H1 (cell line): ENCODE measurements at regions not wholly inside any gene's neighbourhood (a gene's known extent, or its start where the extent isn't known, plus 50 kb on each side); places are given as distances from the start of the nearest gene placed in this dataset.

Experiments used
- BACH1 ChIP-seq: IDR thresholded peaks from 2 replicates; pipeline ENCODE4 v1.6.1; 2012; ENCODE audit warnings: low read length, improper control_type of control experiment
- BRCA1 ChIP-seq: IDR thresholded peaks from 2 replicates; pipeline ENCODE4 v1.6.1; 2012; ENCODE audit warnings: low read depth, low read length, improper control_type of control experiment
- CEBPB ChIP-seq: IDR thresholded peaks from 2 replicates; pipeline ENCODE4 v1.6.1; 2012; ENCODE audit warnings: low read depth, low read length
- CHD1 ChIP-seq: IDR thresholded peaks from 2 replicates; pipeline ENCODE4 v1.6.1; 2012; ENCODE audit warnings: low read depth, low read length, improper control_type of control experiment
- CHD2 ChIP-seq: IDR thresholded peaks from 2 replicates; pipeline ENCODE4 v1.6.1; 2012; ENCODE audit warnings: low read length, improper control_type of control experiment
- CTBP2 ChIP-seq: IDR thresholded peaks from 2 replicates; pipeline ENCODE4 v1.7.0; 2011; ENCODE audit warnings: borderline replicate concordance, mild to moderate bottlenecking, moderate library complexity, mixed read lengths, low read length; ENCODE audit not compliant: insufficient read depth, insufficient read length
- EGR1 ChIP-seq: IDR thresholded peaks from 2 replicates; pipeline ENCODE4 v1.6.1; 2011; ENCODE audit warnings: low read depth, low read length, borderline replicate concordance
- EP300 ChIP-seq, 2 experiments: IDR thresholded peaks; 1 replicate in 1 of 2; 2 replicates in 1 of 2; pipeline ENCODE4 v1.6.1; 2011 to 2012; ENCODE audit warnings: low read depth in 2 of 2, low read length in 2 of 2, mild to moderate bottlenecking in 2 of 2, borderline replicate concordance in 1 of 2, inconsistent platforms in 1 of 2, moderate library complexity in 1 of 2
- GTF2F1 ChIP-seq: IDR thresholded peaks from 2 replicates; pipeline ENCODE4 v1.6.1; 2012; ENCODE audit warnings: low read depth, low read length, improper control_type of control experiment, borderline replicate concordance
- HDAC2 ChIP-seq, 2 experiments: fragments of 300-600 bp in 1 of 2; sonication (generic) in 1 of 2; IDR thresholded peaks; 2 replicates each; pipeline ENCODE4 v1.6.1; 2011 to 2012; ENCODE audit warnings: low read depth in 2 of 2, low read length in 2 of 2, mild to moderate bottlenecking in 2 of 2, moderate library complexity in 2 of 2, borderline replicate concordance in 1 of 2, inconsistent platforms in 1 of 2
- HDAC6 ChIP-seq: IDR thresholded peaks from one replicate; pipeline ENCODE4 v1.7.1; 2012; ENCODE audit warnings: low read depth, mild to moderate bottlenecking, inconsistent platforms, low read length, moderate library complexity
- KDM1A ChIP-seq: fragments of 200-600, 300-600 bp; sonication (generic); IDR thresholded peaks from 2 replicates; pipeline ENCODE4 v1.7.1; 2016; ENCODE audit warnings: mild to moderate bottlenecking, low read length, borderline replicate concordance
- KDM4A ChIP-seq: IDR thresholded peaks from one replicate; pipeline ENCODE4 v1.7.1; 2012; ENCODE audit warnings: low read depth, mild to moderate bottlenecking, moderate library complexity, low read length, inconsistent platforms; ENCODE audit not compliant: severe bottlenecking
- KDM5A ChIP-seq: fragments of 200-600 bp; IDR thresholded peaks from 2 replicates; pipeline ENCODE4 v1.7.1; 2012; ENCODE audit warnings: mild to moderate bottlenecking, low read length, inconsistent platforms, mixed read lengths
- NRF1 ChIP-seq: IDR thresholded peaks from 2 replicates; pipeline ENCODE4 v1.6.1; 2011; ENCODE audit warnings: mild to moderate bottlenecking, low read depth, low read length, improper control_type of control experiment
- POU5F1 ChIP-seq: IDR thresholded peaks from 2 replicates; pipeline ENCODE4 v1.6.1; 2011; ENCODE audit warnings: low read depth, mild to moderate bottlenecking, low read length, moderate library complexity
- SIN3A ChIP-seq, 2 experiments: IDR thresholded peaks in 1 of 2; conservative IDR thresholded peaks in 1 of 2; 2 replicates each; pipeline ENCODE4 v1.6.1; 2011 to 2012; ENCODE audit warnings: low read length in 2 of 2, improper control_type of control experiment in 1 of 2, low read depth in 1 of 2, mild to moderate bottlenecking in 1 of 2
- SIRT6 ChIP-seq: IDR thresholded peaks from one replicate; pipeline ENCODE4 v1.7.1; 2012; ENCODE audit warnings: low read length, inconsistent platforms
- SP2 ChIP-seq: IDR thresholded peaks from 2 replicates; pipeline ENCODE4 v1.6.1; 2012; ENCODE audit warnings: mild to moderate bottlenecking, low read length, inconsistent platforms
- TBP ChIP-seq: IDR thresholded peaks from 2 replicates; pipeline ENCODE4 v1.6.1; 2011; ENCODE audit warnings: low read depth, low read length, improper control_type of control experiment
- TF ChIP-seq, protein P1 (sequence below): IDR thresholded peaks from 2 replicates; pipeline ENCODE4 v1.6.1; 2012; ENCODE audit warnings: inconsistent platforms
- TF ChIP-seq, protein P2 (sequence below): IDR thresholded peaks from 2 replicates; pipeline ENCODE4 v1.6.1; 2011; ENCODE audit warnings: low read depth, mild to moderate bottlenecking, low read length; ENCODE audit not compliant: insufficient read depth
- TF ChIP-seq, protein P3 (sequence below): IDR thresholded peaks from 2 replicates; pipeline ENCODE4 v1.6.1; 2012; ENCODE audit warnings: inconsistent platforms

DNA sequence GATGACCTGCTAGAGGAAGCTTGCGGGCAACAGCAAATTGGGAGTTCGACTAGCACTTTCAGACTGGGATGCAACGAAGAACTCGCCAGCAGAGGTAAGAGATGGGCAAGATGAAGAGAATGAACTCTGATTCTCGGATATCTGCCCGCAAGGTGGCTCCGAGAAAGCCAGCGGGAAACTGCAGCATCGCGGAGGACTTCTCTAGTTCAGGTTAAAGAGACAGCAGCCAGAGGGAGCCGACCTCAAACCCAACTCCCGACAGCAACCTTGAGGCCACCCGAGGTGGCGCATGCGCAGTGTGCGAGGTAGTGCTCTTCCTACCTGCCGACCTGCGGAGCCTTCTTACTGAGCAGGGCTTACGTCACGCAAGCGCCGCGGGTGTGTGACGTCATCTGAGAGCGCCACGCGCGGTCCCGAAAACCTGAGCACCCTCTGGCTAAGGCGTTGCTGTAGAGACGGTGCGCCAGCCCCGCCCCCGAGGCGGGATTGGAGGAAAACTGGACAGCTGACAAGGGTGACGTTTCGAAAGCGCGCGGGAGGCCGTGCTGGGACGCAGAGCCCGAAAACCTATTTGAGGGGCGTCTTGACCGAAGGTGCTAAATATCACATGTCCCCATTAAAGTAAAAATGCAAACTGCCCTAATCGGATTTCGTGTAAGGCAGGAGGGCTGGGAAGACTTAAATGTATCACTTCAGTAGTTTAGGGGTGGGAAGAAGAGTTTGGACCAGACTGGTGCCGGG, 110.5 kb upstream of the SLC25A33 start (continued):
- peak; percentile 100 for TF ChIP-seq KDM4A
- TF ChIP-seq SIN3A (conservative IDR thresholded peaks at IDR 0.05 in 1 of 2, IDR thresholded peaks at IDR 0.05 in 1 of 2; ENCODE audit: low read depth in 1 of 2, low read length in 2 of 2) = peak; percentile 69 to 86; a peak in 2 of 4 replicates
- TF ChIP-seq BACH1 = no peak
- TF ChIP-seq CHD2 = peak; percentile 55
- TF ChIP-seq HDAC6 = no peak
- no peak for TF ChIP-seq SP2
- no peak for TF ChIP-seq SIRT6
- peak; percentile 67; the same call in 1 of the 2 replicates for TF ChIP-seq TBP
- no peak for TF ChIP-seq POU5F1
- TF ChIP-seq CEBPB = 0 out of 2 replicates have a peak, but pooled peaks have one; percentile 43
- TF ChIP-seq BRCA1 = peak; percentile 69; the same call in 1 of the 2 replicates
- TF ChIP-seq, protein P1, sequence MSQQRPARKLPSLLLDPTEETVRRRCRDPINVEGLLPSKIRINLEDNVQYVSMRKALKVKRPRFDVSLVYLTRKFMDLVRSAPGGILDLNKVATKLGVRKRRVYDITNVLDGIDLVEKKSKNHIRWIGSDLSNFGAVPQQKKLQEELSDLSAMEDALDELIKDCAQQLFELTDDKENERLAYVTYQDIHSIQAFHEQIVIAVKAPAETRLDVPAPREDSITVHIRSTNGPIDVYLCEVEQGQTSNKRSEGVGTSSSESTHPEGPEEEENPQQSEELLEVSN = peak; percentile 93
- TF ChIP-seq EP300 (IDR thresholded peaks at IDR 0.05; ENCODE audit: borderline replicate concordance in 1 of 2, low read depth in 2 of 2, low read length in 2 of 2) = peak in 1 of 2 experiments; percentile 81; a peak in 1 of 3 replicates
- 0 out of 2 replicates have a peak, but pooled peaks have one; percentile 61 for TF ChIP-seq GTF2F1
- TF ChIP-seq EGR1 = no peak
- TF ChIP-seq CHD1 = no peak
- TF ChIP-seq HDAC2 (IDR thresholded peaks at IDR 0.05; ENCODE audit: borderline replicate concordance in 1 of 2, low read depth in 2 of 2, low read length in 2 of 2) = no peak
- TF ChIP-seq, protein P2, sequence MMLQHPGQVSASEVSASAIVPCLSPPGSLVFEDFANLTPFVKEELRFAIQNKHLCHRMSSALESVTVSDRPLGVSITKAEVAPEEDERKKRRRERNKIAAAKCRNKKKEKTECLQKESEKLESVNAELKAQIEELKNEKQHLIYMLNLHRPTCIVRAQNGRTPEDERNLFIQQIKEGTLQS = peak; percentile 97
- TF ChIP-seq CTBP2 = no peak
- TF ChIP-seq KDM1A = no peak
- TF ChIP-seq NRF1 = peak; percentile 94
- TF ChIP-seq, protein P3, sequence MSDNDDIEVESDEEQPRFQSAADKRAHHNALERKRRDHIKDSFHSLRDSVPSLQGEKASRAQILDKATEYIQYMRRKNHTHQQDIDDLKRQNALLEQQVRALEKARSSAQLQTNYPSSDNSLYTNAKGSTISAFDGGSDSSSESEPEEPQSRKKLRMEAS = peak; percentile 83
- TF ChIP-seq KDM5A = peak; percentile 47
